Liver (tissue), 3 donors: ENCODE measurements at regions not wholly inside any gene's neighbourhood (a gene's known extent, or its start where the extent isn't known, plus 50 kb on each side); places are given as distances from the start of the nearest gene placed in this dataset.

Source experiments
- EGR1 ChIP-seq, 2 donors: IDR thresholded peaks; 2 replicates each; pipeline ENCODE4 v1.6.1; 2016 to 2018; ENCODE audit warnings: antibody characterized with exemption in 2 of 2, low read depth in 2 of 2
- JUND ChIP-seq, 2 donors: IDR thresholded peaks; 2 replicates each; pipeline ENCODE4 v1.6.1; 2016; ENCODE audit warnings: antibody characterized with exemption in 2 of 2
- RAD21 ChIP-seq, 2 donors: IDR thresholded peaks; 2 replicates each; pipeline ENCODE4 v1.6.1; 2016; ENCODE audit warnings: antibody characterized with exemption in 2 of 2, mild to moderate bottlenecking in 2 of 2
- RXRA ChIP-seq, 2 donors: IDR thresholded peaks; 2 replicates each; pipeline ENCODE4 v1.6.1; 2017 to 2018; ENCODE audit warnings: antibody characterized with exemption in 2 of 2, mild to moderate bottlenecking in 1 of 2
- SP1 ChIP-seq: IDR thresholded peaks from 2 replicates; pipeline ENCODE4 v1.6.1; 2018; ENCODE audit warnings: antibody characterized with exemption, mild to moderate bottlenecking
- YY1 ChIP-seq: IDR thresholded peaks from 2 replicates; pipeline ENCODE4 v1.6.1; 2016; ENCODE audit warnings: antibody characterized with exemption, mild to moderate bottlenecking
- TF ChIP-seq, protein P1 (sequence below): fragments of 150-350 bp; IDR thresholded peaks from 2 replicates; pipeline ENCODE4 v1.5.1; 2017; ENCODE audit warnings: improper control_type of control experiment, low read depth, low read length; ENCODE audit not compliant: missing input control
- TF ChIP-seq, protein P2 (sequence below): IDR thresholded peaks from 2 replicates; pipeline ENCODE4 v1.6.1; 2016; ENCODE audit warnings: antibody characterized with exemption
- TF ChIP-seq, protein P3 (sequence below): IDR thresholded peaks from 2 replicates; pipeline ENCODE4 v1.6.1; 2016; ENCODE audit warnings: antibody characterized with exemption
- TF ChIP-seq, protein P4 (sequence below): IDR thresholded peaks from 2 replicates; pipeline ENCODE4 v1.6.1; 2016; ENCODE audit warnings: antibody characterized with exemption, mild to moderate bottlenecking
- donor health status: healthy.
- donor health status: healthy.

DNA sequence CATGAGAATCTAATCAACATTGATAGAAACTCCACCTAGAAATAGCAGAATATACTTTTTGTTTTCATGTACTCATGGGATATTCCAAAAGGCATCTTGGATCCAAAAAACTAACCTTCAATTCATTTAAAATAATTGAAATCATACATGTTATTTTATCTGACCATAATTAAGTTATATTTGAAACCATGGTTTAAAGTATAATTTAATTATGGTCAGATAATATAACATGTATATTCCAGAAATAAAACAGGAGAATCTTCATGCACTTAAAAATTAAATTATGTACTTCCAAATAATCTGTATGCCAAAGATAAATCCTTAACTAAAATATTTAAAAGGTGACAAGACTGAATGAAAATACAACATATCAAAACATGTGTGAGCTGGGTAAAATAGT lies 651.3 kb upstream of the LINC00305 start:
- TF ChIP-seq, protein P1, sequence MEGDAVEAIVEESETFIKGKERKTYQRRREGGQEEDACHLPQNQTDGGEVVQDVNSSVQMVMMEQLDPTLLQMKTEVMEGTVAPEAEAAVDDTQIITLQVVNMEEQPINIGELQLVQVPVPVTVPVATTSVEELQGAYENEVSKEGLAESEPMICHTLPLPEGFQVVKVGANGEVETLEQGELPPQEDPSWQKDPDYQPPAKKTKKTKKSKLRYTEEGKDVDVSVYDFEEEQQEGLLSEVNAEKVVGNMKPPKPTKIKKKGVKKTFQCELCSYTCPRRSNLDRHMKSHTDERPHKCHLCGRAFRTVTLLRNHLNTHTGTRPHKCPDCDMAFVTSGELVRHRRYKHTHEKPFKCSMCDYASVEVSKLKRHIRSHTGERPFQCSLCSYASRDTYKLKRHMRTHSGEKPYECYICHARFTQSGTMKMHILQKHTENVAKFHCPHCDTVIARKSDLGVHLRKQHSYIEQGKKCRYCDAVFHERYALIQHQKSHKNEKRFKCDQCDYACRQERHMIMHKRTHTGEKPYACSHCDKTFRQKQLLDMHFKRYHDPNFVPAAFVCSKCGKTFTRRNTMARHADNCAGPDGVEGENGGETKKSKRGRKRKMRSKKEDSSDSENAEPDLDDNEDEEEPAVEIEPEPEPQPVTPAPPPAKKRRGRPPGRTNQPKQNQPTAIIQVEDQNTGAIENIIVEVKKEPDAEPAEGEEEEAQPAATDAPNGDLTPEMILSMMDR, result no peak
- TF ChIP-seq JUND (IDR thresholded peaks at IDR 0.05) (no peak), RAD21 (IDR thresholded peaks at IDR 0.05) (no peak), RXRA (IDR thresholded peaks at IDR 0.05) (no peak), EGR1 (IDR thresholded peaks at IDR 0.05; ENCODE audit: low read depth in 2 of 2) (no peak), YY1 (no peak), SP1 (no peak)
- TF ChIP-seq, protein P2, sequence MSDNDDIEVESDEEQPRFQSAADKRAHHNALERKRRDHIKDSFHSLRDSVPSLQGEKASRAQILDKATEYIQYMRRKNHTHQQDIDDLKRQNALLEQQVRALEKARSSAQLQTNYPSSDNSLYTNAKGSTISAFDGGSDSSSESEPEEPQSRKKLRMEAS, result no peak
- TF ChIP-seq, protein P3, sequence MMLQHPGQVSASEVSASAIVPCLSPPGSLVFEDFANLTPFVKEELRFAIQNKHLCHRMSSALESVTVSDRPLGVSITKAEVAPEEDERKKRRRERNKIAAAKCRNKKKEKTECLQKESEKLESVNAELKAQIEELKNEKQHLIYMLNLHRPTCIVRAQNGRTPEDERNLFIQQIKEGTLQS, result no peak
- TF ChIP-seq, protein P4, sequence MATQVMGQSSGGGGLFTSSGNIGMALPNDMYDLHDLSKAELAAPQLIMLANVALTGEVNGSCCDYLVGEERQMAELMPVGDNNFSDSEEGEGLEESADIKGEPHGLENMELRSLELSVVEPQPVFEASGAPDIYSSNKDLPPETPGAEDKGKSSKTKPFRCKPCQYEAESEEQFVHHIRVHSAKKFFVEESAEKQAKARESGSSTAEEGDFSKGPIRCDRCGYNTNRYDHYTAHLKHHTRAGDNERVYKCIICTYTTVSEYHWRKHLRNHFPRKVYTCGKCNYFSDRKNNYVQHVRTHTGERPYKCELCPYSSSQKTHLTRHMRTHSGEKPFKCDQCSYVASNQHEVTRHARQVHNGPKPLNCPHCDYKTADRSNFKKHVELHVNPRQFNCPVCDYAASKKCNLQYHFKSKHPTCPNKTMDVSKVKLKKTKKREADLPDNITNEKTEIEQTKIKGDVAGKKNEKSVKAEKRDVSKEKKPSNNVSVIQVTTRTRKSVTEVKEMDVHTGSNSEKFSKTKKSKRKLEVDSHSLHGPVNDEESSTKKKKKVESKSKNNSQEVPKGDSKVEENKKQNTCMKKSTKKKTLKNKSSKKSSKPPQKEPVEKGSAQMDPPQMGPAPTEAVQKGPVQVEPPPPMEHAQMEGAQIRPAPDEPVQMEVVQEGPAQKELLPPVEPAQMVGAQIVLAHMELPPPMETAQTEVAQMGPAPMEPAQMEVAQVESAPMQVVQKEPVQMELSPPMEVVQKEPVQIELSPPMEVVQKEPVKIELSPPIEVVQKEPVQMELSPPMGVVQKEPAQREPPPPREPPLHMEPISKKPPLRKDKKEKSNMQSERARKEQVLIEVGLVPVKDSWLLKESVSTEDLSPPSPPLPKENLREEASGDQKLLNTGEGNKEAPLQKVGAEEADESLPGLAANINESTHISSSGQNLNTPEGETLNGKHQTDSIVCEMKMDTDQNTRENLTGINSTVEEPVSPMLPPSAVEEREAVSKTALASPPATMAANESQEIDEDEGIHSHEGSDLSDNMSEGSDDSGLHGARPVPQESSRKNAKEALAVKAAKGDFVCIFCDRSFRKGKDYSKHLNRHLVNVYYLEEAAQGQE, result no peak
